NCI-H526 treated with DMSO at 0.1 percent for 48 hours (cell line): ENCODE measurements at regions not wholly inside any gene's neighbourhood (a gene's known extent, or its start where the extent isn't known, plus 50 kb on each side); places are given as distances from the start of the nearest gene placed in this dataset.
"Not testable (repeated sequence)": the region's sequence is repeated elsewhere in the genome, so short reads cannot be mapped to it uniquely, and the experiment has no call there.

Experiments
- DNase-seq: peaks from one replicate; lab custom pipeline; 2025; lab: John Stamatoyannopoulos, UW

DNA sequence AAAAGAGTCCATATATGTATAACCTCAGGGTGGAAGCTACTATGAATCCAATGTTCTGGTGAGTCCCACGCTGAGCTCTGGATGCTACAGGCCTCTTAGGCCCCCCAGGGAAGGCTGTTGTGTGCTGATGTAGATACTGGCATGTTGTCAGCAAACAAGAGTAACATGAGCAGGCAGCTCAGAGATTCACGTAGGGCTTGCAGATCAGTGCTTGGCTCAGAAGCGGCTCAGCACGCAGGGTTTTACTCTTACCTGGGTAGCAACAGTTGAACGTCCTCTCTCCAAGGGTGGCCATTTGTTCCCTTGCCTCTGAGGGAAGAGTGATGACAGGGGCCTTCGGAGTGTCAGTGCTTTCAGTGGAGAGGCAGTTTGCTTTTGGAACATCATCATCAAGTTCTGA lies 93.4 kb downstream of the ZFP64 start:
- no peak for DNase-seq

DNA sequence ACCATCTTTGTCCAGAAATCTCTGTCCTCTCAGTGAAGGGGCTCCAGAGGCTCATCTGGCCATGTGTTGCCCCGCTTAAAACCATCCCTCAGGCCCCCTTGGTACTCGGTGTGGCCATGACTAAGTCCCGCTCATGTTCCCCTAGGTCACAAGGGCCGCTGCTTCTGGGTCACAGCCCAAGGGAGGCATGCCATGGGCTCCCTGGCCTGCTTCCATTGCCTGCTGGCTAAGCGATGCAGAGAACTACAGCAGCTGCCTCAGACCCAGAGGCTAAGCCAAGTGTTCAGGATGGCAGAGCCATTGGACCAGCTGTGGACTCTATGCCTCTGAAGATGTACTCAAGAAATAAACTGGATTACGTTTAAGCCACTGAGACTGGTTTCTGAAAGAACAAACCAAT lies 95.5 kb downstream of the ZFP64 start:
- no peak for DNase-seq

DNA sequence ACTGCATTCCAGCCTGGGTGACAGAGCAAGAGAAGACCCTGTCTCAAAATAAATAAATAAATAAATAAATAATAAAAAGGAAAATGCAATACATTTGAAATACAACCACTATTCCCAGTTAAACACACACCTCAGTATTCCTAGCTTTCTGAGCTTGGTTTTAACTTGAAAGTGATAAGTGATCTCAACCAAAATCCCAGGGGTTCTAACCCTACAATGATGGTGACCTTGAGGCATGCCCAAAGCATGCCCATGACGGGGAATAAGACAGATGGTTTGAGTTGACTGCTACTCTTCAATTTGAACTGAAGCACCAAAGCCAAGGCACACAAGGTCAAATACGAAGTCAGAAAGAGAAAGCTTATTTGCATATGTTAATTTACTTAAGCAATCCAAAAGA lies 96.9 kb downstream of the ZFP64 start:
- DNase-seq: no peak

DNA sequence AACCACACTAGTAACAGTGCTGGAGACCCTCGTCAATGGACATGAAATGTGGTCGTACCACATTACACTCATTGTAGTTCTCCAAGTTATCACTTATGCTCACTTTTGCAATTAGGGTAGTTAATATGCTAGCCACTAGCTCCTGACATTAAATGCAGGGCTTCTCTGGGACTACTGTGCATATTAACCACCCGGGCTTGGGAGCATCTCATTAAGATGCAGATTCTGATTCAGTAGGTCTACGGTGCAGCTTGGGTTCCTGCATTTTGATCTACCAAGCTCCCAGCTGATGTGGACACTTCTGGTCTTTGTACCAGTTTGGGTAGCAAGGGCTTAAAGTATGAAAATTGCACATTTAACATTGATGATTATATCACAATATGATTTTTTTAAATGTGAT lies 98.0 kb downstream of the ZFP64 start:
- DNase-seq: no peak

DNA sequence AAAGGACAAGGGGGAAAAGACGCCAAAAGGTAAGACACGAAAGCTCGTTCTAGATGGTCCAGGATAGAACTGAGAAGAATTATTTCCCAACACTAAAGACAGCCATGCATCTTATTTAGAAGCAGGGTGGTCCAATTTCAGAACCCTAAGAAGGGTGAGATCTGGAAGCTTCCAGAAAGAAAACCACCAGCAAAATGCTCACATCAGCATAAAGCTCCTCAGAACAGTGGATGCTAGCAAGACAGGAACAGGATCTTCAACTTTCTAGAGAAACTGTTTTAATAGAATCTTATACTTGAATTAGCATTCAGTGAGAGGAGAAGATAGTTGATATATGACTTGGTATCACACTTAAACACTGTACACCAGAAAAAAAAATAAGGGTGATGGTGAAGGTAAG lies 101.5 kb downstream of the ZFP64 start:
- DNase-seq: no peak

DNA sequence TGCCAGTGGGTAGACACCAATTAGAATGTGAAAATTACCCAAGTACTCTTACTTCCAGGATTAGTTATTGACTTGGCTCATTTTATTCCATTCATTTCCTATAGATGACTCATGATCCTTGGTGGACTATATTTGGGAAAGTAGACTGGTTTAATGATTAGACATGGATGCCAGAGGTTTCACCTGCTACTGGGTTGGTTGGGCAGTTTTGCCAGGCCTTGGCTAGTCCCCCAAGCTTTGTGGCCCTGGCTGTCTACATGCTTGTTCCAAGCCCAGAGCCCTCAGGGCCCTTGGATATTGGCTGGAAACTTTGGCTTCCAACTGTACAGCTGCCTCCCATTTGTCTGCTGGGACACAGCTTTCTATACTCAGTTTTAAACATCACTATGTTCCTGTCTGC lies 104.1 kb downstream of the ZFP64 start:
- DNase-seq: no peak

DNA sequence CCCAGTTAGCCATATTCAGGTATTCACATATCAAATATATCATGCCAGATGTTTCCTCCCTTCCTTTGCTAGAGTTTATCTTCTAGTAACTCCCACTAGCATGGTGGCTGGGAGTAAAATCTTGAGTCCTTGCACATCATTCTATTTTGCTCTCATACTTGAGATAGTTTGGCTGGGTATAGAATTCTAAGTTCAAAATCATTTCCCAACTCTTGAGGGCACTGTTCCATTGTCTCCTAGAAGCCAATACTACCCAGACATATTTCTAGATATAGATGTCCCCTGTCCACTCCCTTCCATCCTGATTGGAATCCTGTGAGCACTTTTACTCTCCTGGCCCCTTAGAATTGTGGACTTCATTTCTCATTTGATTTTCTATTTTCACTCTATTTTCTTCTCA lies 104.7 kb downstream of the ZFP64 start:
- no peak for DNase-seq

DNA sequence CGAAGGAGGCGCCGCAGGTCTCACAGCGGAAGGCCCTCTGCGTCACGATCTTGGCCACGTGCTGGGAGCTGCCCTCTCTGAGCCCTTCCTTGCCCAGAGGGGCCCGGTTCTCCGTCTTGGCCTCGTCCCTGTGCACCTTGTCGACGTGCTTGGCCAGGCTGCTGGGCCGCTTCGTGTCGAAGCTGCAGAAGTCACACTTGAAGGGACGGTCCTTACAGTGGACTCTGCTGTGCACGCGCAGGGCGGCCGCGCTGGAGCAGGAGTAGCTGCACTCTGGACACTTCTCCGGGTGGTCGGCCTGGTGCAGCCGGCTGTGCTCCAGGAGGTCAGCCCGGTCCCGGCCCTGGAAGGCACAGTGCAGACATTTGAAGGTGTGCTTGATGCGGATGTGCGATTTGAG lies 106.9 kb downstream of the ZFP64 start:
- no peak for DNase-seq

DNA sequence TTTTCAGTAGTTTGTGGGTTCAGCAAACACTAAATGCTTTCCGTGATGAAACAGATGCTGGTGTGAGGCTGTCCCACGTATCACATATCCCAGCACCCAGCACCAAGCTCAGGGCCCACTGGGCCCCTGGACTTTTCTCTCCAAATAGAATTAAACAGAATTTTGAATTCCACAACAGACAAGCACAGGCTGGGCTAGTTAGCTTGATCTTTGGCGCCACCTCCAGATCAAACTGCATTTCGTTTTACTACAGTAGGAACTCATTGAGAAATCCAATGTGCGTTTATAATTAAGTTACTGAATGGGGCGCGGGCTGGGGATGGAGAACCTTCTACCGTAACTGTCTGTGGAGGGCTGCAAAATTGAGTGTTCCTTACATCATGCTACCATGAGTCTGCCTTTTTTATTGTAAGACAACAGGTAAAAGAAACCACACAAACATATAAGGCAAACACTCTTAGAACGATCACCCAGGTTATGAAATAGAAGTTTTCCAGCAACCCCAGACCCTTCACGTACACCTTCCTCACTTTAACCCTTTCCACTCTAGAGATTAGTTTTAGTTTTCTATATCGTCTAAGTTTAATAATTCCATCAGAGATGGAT lies 107.8 kb downstream of the ZFP64 start:
- DNase-seq: peak; percentile 69

DNA sequence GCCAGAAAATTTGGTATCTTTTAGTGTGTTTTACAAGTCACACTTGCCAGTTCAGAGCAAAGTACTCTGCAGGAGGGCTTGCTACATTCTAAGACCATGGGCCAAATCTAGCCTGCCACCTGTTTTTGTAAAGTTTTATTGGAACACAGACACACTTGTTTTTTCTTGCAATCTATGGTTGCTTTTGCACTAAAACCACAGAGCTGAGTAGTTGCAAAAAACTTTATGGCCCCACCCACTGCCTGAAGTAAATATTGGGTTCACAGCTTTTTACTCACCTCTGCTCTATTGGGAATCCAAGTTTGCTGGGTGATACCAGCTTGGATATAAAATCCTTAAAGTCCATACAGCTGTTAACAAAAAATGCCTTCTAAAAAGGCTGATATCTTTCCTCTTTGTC lies 109.0 kb downstream of the ZFP64 start:
- no peak for DNase-seq

DNA sequence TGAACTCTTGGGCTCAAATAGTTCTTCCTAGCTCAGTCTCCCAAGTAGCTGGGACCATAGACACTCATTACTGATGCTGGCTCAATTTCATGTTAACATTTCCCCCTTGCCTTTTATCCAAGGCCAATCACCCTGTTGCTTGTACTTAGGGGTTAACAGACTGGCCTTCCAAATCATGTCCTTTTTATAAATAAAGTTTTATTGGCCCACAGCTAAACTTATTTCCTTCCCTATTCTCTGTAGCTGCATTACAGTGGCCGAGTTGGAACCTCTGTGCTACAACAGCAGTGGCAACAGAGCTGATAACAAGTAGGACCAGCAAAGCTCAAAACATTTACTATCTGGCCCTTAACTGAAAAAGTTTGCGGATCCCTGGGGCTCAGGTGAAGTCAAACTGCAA lies 109.8 kb downstream of the ZFP64 start:
- DNase-seq: no peak

DNA sequence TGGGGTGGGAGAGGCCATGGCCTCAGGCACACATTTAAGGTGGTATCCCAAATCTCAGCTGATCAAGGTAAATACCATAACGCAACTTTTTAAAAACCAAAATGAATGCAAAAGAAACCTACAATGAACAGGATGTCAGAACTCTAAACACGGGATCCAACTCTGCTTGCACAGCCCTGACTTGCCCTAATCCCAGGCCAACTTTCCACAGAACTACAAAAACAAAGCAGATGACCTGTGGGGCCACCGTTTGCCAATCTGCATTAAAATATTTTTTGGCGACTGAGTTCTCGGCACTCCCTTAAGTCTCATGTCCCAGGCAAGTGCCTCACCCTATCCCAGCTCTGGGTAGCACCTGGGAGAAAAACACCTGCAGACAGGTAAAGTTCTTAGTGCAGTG lies 110.5 kb downstream of the ZFP64 start:
- no peak for DNase-seq

DNA sequence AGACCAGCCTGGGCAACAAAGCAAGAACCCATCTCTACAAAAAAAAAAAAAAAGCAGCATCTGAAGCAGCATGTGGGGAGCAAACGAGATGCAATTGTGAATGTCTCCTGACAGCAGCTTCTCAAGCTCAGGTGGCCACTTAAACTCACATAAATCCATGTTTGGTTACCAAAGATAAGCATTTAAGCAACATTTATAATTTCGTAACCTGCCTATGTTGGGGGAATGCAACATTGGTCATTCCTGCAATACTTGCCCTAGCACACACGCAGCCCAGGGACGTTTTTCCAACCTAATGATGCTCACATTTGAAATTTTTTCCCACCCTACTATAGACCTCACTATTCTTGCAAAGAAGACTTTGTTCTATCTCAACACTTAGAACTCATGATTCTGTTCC lies 113.3 kb downstream of the ZFP64 start:
- DNase-seq: no peak

DNA sequence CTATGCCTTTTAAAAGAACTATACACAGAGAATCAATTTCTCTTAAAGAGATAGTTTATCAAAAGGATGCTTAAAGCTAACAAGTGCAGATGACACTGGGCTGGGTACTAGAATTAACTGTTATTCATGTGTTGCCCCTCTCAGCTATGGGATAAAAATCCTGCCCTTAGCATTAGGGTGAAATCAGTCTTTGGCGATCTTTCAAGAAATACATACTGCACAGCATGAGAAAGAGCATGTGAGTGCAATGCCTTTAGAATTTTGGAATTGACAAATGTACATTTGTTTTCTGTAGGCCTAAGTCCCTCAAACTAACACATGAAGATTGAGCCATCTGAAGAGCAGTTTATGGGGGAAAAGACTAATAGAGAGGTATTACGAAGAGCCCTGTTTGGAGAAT lies 115.4 kb downstream of the ZFP64 start:
- DNase-seq: no peak

DNA sequence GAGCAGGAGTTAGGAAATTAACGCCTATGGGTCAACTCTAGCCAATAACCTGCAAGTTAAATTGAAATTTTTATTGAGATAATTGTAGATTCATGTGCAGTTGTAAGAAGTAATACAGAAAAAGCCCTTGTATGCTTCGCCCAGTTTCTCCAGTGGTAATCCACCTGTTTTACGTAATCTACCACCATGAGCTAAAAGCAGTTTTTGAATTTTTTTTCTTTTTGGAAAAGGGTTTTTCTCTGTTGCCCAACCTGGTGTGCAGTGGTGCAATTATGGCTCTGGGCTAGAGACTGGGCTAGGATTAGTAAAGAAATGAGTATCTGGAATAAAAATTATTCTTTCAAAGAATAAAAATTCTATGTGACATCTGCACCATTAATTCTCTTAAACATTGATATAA lies 116.2 kb downstream of the ZFP64 start:
- DNase-seq: no peak

DNA sequence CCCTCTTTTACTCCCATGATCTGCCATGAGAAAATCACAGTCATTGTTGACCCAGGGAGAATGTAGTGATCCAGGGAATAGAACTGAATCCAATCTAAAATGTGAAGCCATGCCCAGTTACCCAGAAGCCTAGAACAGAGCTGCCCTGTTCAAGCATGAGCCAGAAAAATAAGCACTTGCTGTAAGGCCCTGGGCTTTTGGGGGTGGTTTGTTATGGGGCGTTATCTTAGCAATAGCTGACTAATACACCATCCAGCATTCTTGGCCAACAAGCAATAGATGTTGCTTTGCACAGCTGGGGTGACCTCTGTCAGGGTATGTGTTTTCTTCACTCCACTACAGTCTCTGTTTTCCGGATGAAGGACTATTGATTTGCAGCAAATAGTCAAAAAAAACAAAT lies 120.4 kb downstream of the ZFP64 start:
- no peak for DNase-seq

DNA sequence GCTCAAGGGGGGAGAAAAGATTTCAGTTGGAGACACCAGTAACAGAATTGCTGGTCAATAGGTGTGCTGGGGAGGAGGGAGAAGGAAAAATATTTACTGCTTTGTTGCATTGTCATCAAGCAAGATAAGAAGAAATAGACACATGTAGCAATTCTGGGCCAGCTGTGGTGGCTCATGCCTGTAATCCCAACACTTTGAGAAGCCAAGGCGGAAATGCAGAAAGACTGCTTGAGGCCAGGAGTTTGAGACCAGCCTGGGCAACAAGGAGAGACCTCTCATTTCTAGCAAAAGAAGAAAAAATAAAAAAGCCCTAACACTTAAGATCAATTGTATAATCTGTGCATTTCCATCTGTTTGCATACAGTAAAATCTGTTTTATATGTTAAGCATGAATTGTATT lies 126.6 kb downstream of the ZFP64 start:
- no peak for DNase-seq

DNA sequence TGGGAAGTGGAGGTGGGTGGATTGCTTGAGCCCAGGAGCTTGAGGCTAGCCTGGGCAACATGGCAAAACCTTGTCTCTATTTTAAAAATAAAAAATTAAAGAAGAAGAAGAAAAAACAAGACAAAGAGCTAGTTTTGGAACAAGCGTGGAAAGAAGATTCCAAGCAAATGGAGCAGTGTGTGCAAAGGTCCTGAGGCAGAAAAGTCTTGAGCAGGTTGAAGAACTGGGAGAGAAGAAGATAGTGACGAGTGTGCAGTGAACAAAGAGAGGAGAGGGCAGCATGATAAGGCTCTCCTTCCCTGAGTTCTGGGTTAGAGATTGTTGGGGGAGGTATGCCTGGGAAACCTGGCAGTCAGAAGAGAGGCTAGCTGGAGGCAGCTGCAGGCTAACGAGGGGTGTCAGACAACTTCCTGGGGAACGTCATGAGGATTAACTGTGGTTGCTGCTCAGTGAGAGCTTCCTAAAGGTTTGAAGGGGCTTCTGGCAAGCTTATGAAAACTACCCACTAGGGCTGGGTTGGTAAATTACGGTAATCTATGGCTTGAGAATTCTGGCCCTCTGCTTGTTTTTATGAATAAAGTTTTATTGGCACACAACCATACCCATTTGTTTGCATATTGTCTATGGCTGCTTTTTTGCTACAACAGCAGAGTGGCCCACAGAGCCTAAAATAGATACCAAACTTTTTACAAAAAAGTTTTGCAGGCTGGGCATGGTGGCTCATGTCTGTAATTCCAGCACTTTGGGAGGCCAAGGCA lies 128.9 kb downstream of the ZFP64 start:
- no peak for DNase-seq

DNA sequence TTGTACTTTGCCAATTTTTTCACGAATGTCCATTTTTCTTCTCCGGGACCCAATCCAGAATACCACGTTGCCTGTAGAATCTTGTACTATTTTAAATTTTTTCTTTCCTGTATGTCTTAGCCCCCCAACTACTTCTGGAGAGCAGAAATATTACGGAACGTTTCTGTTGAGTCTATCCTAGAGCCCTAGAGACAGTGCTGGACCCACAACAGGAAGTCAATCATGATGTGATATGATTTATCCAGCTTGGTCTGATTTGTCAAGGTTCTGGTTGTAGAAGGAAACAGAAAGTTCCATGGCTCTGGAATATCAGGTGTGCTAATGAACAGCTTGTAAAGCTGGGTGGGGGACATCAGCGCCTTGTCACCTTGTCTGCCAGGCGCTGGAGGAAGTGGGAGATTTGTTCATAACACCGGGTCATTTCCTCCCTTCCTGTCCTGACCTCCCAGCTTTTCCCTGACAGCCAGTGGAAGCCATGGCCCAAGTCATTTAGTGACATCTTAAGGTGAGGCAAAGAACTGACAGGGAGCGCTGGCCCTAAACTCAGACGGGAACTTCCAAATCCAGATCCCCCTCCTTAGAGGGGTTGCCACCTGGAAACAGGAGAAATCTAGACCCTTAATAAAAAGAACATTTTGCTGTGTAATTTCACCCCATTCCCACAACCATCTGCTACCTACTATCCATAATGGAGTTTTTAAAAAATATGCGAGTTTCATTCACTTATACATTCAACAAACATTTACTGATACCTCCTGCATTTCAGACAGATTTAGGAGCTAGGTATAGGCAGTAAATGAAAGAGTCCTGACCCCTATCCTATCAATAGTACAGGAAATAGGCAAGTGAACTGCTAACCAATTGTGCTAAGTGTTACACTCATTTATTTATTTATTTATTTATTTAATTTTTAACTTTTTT lies 130.5 kb downstream of the ZFP64 start:
- no peak for DNase-seq

DNA sequence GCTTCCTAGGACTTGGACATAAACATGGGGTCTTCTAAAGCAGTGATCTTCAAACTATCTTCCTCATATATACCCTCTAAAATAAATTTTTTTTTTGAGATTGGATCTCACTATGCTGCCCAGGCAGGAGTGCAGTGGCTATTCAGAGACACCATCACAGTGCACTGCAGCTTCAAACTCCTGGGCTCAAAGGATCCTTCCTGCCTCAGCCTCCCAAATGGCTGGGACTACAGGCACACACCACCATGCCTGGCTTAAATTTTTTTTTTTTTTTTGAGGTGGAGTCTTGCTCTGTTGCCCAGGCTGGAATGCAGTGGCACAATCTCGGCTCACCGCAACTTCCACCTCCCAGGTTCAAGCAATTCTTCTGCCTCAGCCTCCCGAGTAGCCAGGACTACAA lies 134.4 kb downstream of the ZFP64 start:
- not testable (repeated sequence) for DNase-seq

DNA sequence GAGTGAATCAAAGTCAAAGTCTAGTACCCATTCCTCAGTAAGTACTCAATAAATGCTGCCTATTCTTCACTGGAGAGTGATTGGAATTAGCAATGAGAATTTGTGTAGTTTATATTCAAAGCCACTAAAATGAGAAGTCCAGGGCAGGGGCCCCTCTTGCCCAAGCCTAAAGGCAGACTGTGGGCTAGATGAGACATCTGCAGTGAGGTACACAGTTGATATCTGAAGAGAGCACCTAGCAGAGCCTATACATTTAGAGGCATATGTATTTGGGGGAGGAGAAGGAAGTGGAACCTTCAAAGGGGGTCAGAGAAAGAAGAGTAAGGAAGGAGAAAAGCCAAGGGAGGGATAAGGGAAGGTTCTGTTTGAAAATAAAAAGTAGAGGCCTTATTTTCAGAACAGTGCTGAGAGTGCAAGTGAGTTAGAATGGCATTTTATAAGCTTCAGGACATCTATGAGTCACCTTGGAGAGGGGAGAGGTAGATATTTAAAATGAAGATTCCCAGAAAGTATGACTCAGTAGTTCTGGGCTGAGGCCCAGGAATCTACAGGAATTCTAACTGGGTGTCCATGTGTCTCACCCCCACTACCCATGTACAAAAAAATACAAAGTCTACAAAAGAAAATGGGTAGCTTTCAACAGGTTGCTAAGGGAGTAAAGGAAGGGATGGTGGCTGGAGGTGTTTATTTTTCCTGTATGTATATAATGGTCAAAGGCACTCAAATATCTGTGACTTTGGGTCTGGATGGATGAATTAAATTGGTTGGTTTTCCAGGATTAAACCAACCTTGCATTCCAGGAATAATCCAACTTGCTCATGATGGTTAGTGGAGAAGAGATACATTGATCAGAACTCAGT lies 135.1 kb downstream of the ZFP64 start:
- DNase-seq: no peak

DNA sequence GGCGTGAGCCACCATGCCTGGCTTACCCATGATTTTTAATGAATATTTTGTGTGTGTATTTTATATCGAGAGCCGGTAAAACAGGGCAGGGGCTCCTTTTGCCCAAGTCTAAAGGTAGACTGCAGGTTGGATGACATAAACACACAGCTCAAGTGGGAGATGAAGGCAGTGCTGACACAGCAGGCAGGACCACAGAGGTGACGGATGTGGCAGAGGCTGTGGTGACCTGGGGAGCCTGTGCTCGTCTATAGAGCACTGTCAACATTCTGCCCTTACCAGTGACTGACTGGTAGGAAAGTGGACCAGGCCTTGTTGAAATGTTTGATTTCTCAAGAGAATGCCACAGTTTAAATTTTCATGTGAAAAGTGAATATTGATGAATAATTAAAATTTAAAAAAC lies 137.5 kb downstream of the ZFP64 start:
- DNase-seq: no peak
